DMS114 treated with DMSO at 0.1 percent for 48 hours (cell line): ENCODE measurements at regions not wholly inside any gene's neighbourhood (a gene's known extent, or its start where the extent isn't known, plus 50 kb on each side); places are given as distances from the start of the nearest gene placed in this dataset.

ENCODE experiments used
- DNase-seq: peaks from one replicate; lab custom pipeline; 2025; ENCODE audit not compliant: unreplicated experiment; lab: John Stamatoyannopoulos, UW

GRCh38 chr4:155616117-155616516 is 50.5 kb upstream of the GUCY1A1 start:
- no peak for DNase-seq

GRCh38 chr4:155615081-155615887 is 51.4 kb upstream of the GUCY1A1 start:
- no peak for DNase-seq

- DNase-seq: no peak
Observed at GRCh38 chr4:155614111-155614762, 52.4 kb upstream of the GUCY1A1 start.

- DNase-seq: no peak
Observed at GRCh38 chr4:155612074-155612473, 54.6 kb upstream of the GUCY1A1 start.

GRCh38 chr4:155611501-155611900 is 55.1 kb upstream of the GUCY1A1 start:
- DNase-seq: no peak

GRCh38 chr4:155610143-155610542 is 56.5 kb upstream of the GUCY1A1 start:
- no peak for DNase-seq

- no peak for DNase-seq
Observed at GRCh38 chr4:155609455-155610059, 57.1 kb upstream of the GUCY1A1 start.

- DNase-seq: no peak
Observed at GRCh38 chr4:155608225-155608885, 58.3 kb upstream of the GUCY1A1 start.

GRCh38 chr4:155607481-155607880 is 59.2 kb upstream of the GUCY1A1 start:
- DNase-seq: no peak

GRCh38 chr4:155604718-155605626 is 61.7 kb upstream of the GUCY1A1 start:
- DNase-seq: no peak

- no peak for DNase-seq
Observed at GRCh38 chr4:155603360-155603891, 63.2 kb upstream of the GUCY1A1 start.

GRCh38 chr4:155602351-155603140 is 64.1 kb upstream of the GUCY1A1 start:
- no peak for DNase-seq

GRCh38 chr4:155600244-155600643 is 66.4 kb upstream of the GUCY1A1 start:
- DNase-seq: no peak

GRCh38 chr4:155599596-155599995 is 67.1 kb upstream of the GUCY1A1 start:
- no peak for DNase-seq

GRCh38 chr4:155599085-155599484 is 67.6 kb upstream of the GUCY1A1 start:
- DNase-seq: no peak

GRCh38 chr4:155597933-155598451 is 68.7 kb upstream of the GUCY1A1 start:
- DNase-seq: no peak

GRCh38 chr4:155597281-155597680 is 69.4 kb upstream of the GUCY1A1 start:
- DNase-seq: no peak

- no peak for DNase-seq
Observed at GRCh38 chr4:155593793-155594192, 72.9 kb upstream of the GUCY1A1 start.

- no peak for DNase-seq
Observed at GRCh38 chr4:155592938-155593297, 73.7 kb upstream of the GUCY1A1 start.
